ENCODE measurements at regions not wholly inside any gene's neighbourhood (a gene's known extent, or its start where the extent isn't known, plus 50 kb on each side); places are given as distances from the start of the nearest gene placed in this dataset.

DNA sequence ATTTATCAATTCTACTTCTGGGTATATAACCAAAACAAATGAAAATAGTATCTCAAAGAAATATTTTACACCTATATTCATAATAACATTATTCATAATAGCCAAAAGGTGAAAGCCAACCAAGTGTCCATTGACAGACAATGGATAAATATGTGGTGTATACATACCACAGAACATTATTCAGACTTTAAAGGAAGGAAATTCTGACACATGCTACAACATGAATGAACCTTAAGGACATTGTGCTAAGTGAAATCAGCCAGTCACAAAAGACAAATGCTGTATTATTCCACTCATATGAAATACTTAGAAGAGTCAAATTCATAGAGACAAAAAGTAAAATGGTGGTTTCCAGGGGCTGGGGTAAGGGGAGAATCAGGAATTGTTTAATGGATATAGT is 370.5 kb upstream of the CHAC2 start:
- DNase-seq (ENCODE audit: low read depth) = no peak
- TF ChIP-seq CTCF (IDR thresholded peaks at IDR 0.05; ENCODE audit: low read length, missing control alignments) = no peak

DNA sequence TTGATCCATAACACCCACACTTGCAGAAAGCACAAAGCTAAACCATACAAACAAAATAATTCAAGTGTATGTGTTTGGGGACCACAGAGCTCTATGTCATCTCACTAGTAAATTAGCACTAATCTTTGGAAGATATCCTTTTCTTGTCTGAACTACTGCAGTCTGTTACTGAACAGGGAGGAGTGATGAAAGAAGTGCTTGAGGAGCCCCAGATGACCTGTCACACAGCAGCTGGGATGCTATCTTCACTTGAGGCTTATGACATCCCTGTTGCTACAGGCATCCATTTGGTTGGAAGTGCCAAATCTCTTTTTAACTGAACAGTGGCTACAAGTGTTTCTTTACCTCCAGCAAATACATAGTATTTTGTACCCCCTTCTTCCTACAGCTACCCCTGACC is 386.3 kb upstream of the CHAC2 start:
- TF ChIP-seq CTCF (IDR thresholded peaks at IDR 0.05; ENCODE audit: low read length, missing control alignments) = no peak
- DNase-seq (ENCODE audit: low read depth) = no peak
- no peak overlapping the region for H3K4me3 ChIP-seq (replicated peaks; ENCODE audit: low read depth, low read length)

More for the DNA sequence above, 370.5 kb upstream of the CHAC2 start:
- H3K4me3 ChIP-seq (replicated peaks; ENCODE audit: low read depth, low read length) = no peak overlapping the region

- no peak for DNase-seq (ENCODE audit: low read depth)
- no peak overlapping the region for H3K4me3 ChIP-seq (replicated peaks; ENCODE audit: low read depth, low read length)
- no peak for TF ChIP-seq CTCF (IDR thresholded peaks at IDR 0.05; ENCODE audit: low read length, missing control alignments)
These were observed 388.1 kb upstream of the CHAC2 start for GRCh38 chr2:53379547-53379946.

DNA sequence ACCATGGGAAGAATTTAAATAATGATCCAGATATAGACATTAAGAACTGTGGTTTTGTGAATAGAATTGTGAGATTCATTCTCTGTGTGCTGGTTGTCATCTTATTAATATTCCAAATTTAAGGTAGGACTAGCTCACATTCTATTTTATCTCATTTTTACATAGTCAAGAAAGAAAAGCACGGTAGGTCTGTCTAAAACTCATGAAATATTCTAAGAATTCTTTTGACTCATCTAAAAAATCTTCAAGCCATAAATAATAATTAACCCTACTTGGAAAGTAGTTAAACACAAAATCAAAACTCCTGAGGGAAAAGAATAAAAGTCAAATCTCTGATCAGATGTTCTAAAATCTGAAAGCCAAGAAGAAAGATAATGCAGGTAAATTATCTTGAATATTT is 388.8 kb upstream of the CHAC2 start:
- no peak for DNase-seq (ENCODE audit: low read depth)
- H3K4me3 ChIP-seq (replicated peaks; ENCODE audit: low read depth, low read length) = no peak overlapping the region
- TF ChIP-seq CTCF (IDR thresholded peaks at IDR 0.05; ENCODE audit: low read length, missing control alignments) = no peak

DNA sequence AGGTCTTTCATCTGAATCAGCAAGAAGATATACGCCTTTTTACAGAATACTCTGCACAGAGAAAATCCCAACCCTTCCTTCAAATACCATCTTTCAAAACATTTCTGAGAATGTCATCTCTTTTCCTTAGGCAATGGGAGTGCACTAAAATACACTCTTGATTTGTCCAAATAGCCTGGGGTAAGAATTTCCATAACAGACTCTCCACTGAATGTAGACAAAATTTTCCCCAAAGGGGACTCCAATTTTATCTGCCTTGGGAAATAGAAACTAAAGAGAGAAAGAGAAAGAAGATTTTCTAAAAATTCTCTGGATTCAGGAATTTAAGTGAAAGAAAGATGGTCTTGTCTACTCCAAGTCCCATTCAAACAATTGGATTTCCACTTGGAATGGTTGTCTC is 394.5 kb upstream of the CHAC2 start:
- no peak for TF ChIP-seq CTCF (IDR thresholded peaks at IDR 0.05; ENCODE audit: low read length, missing control alignments)
- DNase-seq (ENCODE audit: low read depth) = no peak
- no peak overlapping the region for H3K4me3 ChIP-seq (replicated peaks; ENCODE audit: low read depth, low read length)

DNA sequence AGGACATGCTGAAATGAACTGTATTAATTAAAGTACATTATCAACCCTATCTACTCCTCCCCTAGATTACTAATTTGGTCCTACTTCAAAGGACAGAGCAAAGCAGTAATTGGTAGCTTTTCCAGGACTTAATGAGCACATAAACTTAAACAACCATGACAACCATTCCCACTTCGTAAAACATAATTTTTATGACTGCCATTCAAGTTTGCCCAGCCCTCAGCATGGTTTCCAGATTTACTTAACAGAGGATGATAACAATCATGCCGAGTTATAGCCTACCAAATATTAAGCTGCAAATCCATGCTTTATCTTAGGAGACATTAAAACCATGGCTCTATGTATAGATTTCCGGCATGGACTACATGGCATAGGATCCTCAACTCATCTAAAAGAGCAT is 401.1 kb upstream of the CHAC2 start:
- H3K4me3 ChIP-seq (replicated peaks; ENCODE audit: low read depth, low read length) = no peak overlapping the region
- DNase-seq (ENCODE audit: low read depth) = no peak
- TF ChIP-seq CTCF (IDR thresholded peaks at IDR 0.05; ENCODE audit: low read length, missing control alignments) = no peak

DNA sequence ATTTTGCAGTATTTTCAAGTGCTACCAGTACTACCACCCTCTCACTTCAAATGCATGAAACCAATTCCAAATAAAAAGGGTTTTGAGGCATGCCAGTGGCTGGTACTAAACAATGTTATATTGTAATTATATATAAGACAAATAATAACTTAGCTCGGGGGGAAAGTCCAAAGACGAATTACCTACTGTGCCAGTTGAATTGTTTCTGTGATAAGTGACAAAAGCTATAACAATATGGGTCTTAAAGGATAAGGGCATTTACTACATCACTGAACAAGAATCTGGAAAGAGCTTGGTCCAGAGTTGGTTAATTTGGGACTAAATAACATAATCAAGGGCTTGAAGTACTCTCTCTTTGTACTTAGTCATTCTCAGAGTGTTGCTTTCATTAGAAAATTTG is 404.7 kb upstream of the CHAC2 start:
- H3K4me3 ChIP-seq (replicated peaks; ENCODE audit: low read depth, low read length) = no peak overlapping the region
- TF ChIP-seq CTCF (IDR thresholded peaks at IDR 0.05; ENCODE audit: low read length, missing control alignments) = no peak
- DNase-seq (ENCODE audit: low read depth) = no peak
